Peyer's patch (tissue), 4 donors: ENCODE measurements at regions not wholly inside any gene's neighbourhood (a gene's known extent, or its start where the extent isn't known, plus 50 kb on each side); places are given as distances from the start of the nearest gene placed in this dataset.
A peak's percentile ranks its signal among the peaks of the same experiment; 100 is the strongest.

Experiments used
- DNase-seq, 3 donors: peaks; one replicate each; pipeline ENCODE4 v3.0.0-alpha.2; 2017 to 2019
- H3K27ac ChIP-seq, 4 donors: fragments of 200-600 bp; sonication (generic); one replicate each; pipeline ENCODE4 v1.5.1; 2016 to 2019
- H3K27me3 ChIP-seq, 2 donors: fragments of 200-600 bp; sonication (generic); one replicate each; pipeline ENCODE4 v1.5.1; 2019
- H3K36me3 ChIP-seq, 3 donors: fragments of 200-600 bp; sonication (generic); one replicate each; pipeline ENCODE4 v1.5.1; 2016 to 2019
- H3K4me1 ChIP-seq, 4 donors: fragments of 200-600 bp; sonication (generic); one replicate each; pipeline ENCODE4 v1.5.1; 2016 to 2019
- H3K4me3 ChIP-seq, 4 donors: fragments of 200-600 bp; sonication (generic); 1 replicate in 3 of 4; 2 replicates in 1 of 4; pipeline ENCODE4 v1.5.1; 2016 to 2019; ENCODE audit warnings: mild to moderate bottlenecking in 1 of 4
- H3K9me3 ChIP-seq, 4 donors: fragments of 200-600 bp; sonication (generic); one replicate each; pipeline ENCODE4 v1.5.1; 2016 to 2019; ENCODE audit warnings: mild to moderate bottlenecking in 1 of 4
- CTCF ChIP-seq, 6 experiments: fragments of 450-650 bp in 4 of 6; fragments of 200-600 bp in 2 of 6; sonication (generic) in 1 of 6; IDR thresholded peaks; one replicate each; pipeline ENCODE4 v1.5.1; 2017 to 2019; ENCODE audit warnings: antibody characterized with exemption in 6 of 6, mild to moderate bottlenecking in 3 of 6, moderate library complexity in 1 of 6
- POLR2A ChIP-seq, 2 donors: fragments of 450-650 bp; IDR thresholded peaks; one replicate each; pipeline ENCODE4 v1.5.1; 2017; ENCODE audit warnings: antibody characterized with exemption in 2 of 2, mild to moderate bottlenecking in 2 of 2, moderate library complexity in 2 of 2

DNA sequence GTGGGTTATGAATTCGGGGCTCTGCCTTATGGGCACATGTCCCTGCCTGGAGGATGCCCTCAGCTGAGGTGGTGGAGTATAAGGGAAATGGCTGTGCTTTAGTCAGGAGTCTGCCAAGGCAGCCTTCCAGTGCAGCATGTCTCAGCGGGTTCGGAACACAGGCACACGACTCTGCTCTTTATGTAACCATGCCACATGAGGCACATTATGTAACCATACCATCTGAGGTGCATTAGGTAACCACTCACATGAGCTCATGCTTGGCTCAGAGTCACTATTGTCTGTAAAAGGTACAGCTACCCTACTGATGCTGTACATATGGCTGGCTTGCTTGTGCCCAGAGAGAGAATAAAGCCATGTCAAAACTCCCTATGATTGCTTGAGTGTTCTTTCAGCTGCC is 723.6 kb downstream of the TRAM1L1 start:
- TF ChIP-seq CTCF (IDR thresholded peaks at IDR 0.05), result no peak
- TF ChIP-seq POLR2A (IDR thresholded peaks at IDR 0.05), result no peak
- no peak overlapping the region for H3K4me3 ChIP-seq

DNA sequence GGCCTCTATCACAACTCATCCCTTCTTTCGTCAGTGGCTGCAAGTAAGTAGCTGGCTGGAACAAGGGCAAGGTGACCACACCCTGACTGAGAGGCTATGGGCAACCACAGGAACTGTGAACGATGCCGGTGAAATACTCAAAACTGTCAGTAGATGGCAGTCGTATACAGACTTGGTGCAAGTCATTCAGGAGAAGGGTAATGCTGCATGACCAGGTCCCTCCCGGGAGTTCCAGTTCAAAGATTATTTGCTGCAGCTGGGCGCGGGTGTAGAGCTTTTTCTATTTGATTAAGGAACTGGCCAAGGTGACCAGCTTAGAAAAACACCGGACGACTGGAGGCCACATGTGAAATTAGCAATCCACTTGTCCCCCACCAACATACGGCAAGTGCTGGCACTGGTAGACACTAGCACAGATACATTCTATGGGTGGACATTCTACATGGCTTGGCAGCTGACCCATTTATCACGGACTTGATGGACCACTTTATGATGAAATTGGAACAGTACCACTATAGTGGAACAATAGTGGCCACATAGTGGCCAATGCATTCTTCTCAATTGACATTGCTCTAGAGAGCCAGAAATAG is 726.6 kb downstream of the TRAM1L1 start:
- no peaks in the 10 kb centered on the region for H3K27me3 ChIP-seq
- H3K9me3 ChIP-seq, result no peaks in the 10 kb centered on the region
- no peak overlapping the region for H3K4me3 ChIP-seq
- H3K4me1 ChIP-seq, result no peaks in the 10 kb centered on the region
- H3K36me3 ChIP-seq, result no peaks in the 10 kb centered on the region
- no peak for TF ChIP-seq POLR2A (IDR thresholded peaks at IDR 0.05)
- TF ChIP-seq CTCF (IDR thresholded peaks at IDR 0.05), result peak in 4 of 6 experiments; percentile 35 to 57 (median 55)
- no peak overlapping the region for H3K27ac ChIP-seq
- peak in 1 of 3 donors; percentile 61 for DNase-seq

More for the DNA sequence above, 723.6 kb downstream of the TRAM1L1 start:
- no peak for DNase-seq
- Histone ChIP-seq H3K36me3 (no peaks in the 10 kb centered on the region), H3K27ac (no peak overlapping the region), H3K27me3 (no peaks in the 10 kb centered on the region), H3K9me3 (no peaks in the 10 kb centered on the region), H3K4me1 (no peaks in the 10 kb centered on the region)

DNA sequence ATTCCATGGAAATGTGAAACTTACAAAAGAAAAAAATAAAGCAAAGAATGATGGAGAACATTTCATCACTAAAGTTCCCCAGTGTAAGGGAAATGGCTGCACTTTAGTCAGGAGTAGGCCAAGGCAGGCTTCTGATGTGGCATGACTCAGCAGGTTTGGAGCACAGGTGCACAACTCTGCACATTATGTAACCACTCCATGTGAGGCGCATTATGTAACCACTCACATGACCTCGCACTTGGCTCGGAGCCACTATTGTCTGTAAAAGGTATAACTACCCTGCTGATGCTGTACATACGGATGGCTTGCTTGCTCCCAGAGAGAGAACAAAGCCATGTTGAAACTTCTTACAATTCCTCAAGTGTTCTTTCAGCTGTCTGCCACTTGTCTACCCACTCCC is 727.6 kb downstream of the TRAM1L1 start:
- H3K36me3 ChIP-seq, result no peaks in the 10 kb centered on the region
- no peaks in the 10 kb centered on the region for H3K27me3 ChIP-seq
- no peak overlapping the region for H3K4me3 ChIP-seq
- DNase-seq, result no peak
- H3K27ac ChIP-seq, result no peak overlapping the region
- TF ChIP-seq POLR2A (IDR thresholded peaks at IDR 0.05) (no peak), CTCF (IDR thresholded peaks at IDR 0.05) (no peak)
- H3K4me1 ChIP-seq, result no peaks in the 10 kb centered on the region
- no peaks in the 10 kb centered on the region for H3K9me3 ChIP-seq

GRCh38 chr4:116346750-116347149 is 738.6 kb downstream of the TRAM1L1 start:
- TF ChIP-seq POLR2A (IDR thresholded peaks at IDR 0.05) (no peak), CTCF (IDR thresholded peaks at IDR 0.05) (no peak)
- no peaks in the 10 kb centered on the region for H3K9me3 ChIP-seq
- no peak overlapping the region for H3K4me3 ChIP-seq

DNA sequence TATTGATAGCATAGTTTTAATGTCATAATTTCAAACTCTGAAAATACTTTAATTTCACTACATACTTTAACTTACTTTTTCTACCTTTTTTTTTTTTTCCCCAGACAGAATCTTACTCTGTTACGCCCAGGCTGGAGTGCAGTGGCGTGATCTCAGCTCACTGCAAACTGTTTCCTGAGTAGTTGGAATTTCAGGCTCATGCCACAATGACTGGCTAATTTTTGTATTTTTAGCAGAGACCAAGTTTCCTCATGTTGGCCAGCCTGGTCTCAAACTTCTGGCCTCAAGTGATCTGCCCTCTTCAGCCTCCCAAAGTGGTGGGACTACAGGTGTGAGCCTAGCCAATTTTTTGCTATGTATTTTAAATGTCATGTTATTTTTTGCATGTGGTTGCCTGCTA is 741.6 kb downstream of the TRAM1L1 start:
- Histone ChIP-seq H3K27me3 (no peaks in the 10 kb centered on the region), H3K4me3 (no peak overlapping the region), H3K4me1 (no peaks in the 10 kb centered on the region), H3K36me3 (no peaks in the 10 kb centered on the region), H3K9me3 (no peaks in the 10 kb centered on the region), H3K27ac (no peak overlapping the region)
- TF ChIP-seq POLR2A (IDR thresholded peaks at IDR 0.05), result no peak
- no peak for TF ChIP-seq CTCF (IDR thresholded peaks at IDR 0.05)
- DNase-seq, result no peak

More at GRCh38 chr4:116346750-116347149, 738.6 kb downstream of the TRAM1L1 start:
- Histone ChIP-seq H3K27ac (no peak overlapping the region), H3K4me1 (no peaks in the 10 kb centered on the region), H3K36me3 (no peaks in the 10 kb centered on the region), H3K27me3 (no peaks in the 10 kb centered on the region)
- no peak for DNase-seq

- H3K27ac ChIP-seq, result no peak overlapping the region
- no peaks in the 10 kb centered on the region for H3K9me3 ChIP-seq
- H3K4me3 ChIP-seq, result no peak overlapping the region
- no peaks in the 10 kb centered on the region for H3K4me1 ChIP-seq
- DNase-seq, result no peak
- H3K36me3 ChIP-seq, result no peaks in the 10 kb centered on the region
- no peaks in the 10 kb centered on the region for H3K27me3 ChIP-seq
- no peak for TF ChIP-seq POLR2A (IDR thresholded peaks at IDR 0.05)
- TF ChIP-seq CTCF (IDR thresholded peaks at IDR 0.05), result no peak
Observed at GRCh38 chr4:116342143-116342542, 743.2 kb downstream of the TRAM1L1 start.
